SK-N-SH (cell line): ENCODE measurements at regions not wholly inside any gene's neighbourhood (a gene's known extent, or its start where the extent isn't known, plus 50 kb on each side); places are given as distances from the start of the nearest gene placed in this dataset.

Experiments
- GABPA ChIP-seq: IDR thresholded peaks from 2 replicates; pipeline ENCODE4 v1.4.0; 2012; ENCODE audit warnings: low read depth, mild to moderate bottlenecking
- POLR2AphosphoS5 ChIP-seq: IDR thresholded peaks from 2 replicates; pipeline ENCODE4 v1.6.1; 2012; ENCODE audit warnings: low read depth, low read length
- RAD21 ChIP-seq: IDR thresholded peaks from 2 replicates; pipeline ENCODE4 v1.6.1; 2012; ENCODE audit warnings: mild to moderate bottlenecking, low read length
- RCOR1 ChIP-seq: fragments of 150-350 bp; IDR thresholded peaks from 2 replicates; pipeline ENCODE4 v1.6.1; 2017; ENCODE audit warnings: antibody characterized with exemption, low read length
- RFX5 ChIP-seq: IDR thresholded peaks from 2 replicates; pipeline ENCODE4 v1.6.1; 2012; ENCODE audit warnings: mild to moderate bottlenecking, improper control_type of control experiment, low read length
- TF ChIP-seq, protein P1 (sequence below): IDR thresholded peaks from 2 replicates; pipeline ENCODE4 v1.4.0; 2012; ENCODE audit warnings: low read depth
- TF ChIP-seq, protein P2 (sequence below): fragments of 150-350 bp; IDR thresholded peaks from 2 replicates; pipeline ENCODE4 v1.6.1; 2016; ENCODE audit warnings: mild to moderate bottlenecking, low read depth, low read length
- TF ChIP-seq, protein P3 (sequence below): fragments of 150-350 bp; IDR thresholded peaks from 2 replicates; pipeline ENCODE4 v1.6.1; 2017; ENCODE audit warnings: antibody characterized with exemption, low read length, low read depth, borderline replicate concordance
- TF ChIP-seq, protein P4 (sequence below): fragments of 200-600 bp; sonication (generic); IDR thresholded peaks from 2 replicates; pipeline ENCODE4 v1.6.1; 2017; ENCODE audit warnings: antibody characterized with exemption, mild to moderate bottlenecking, moderate library complexity
- TF ChIP-seq, protein P5 (sequence below): IDR thresholded peaks from 2 replicates; pipeline ENCODE4 v1.6.1; 2012; ENCODE audit warnings: mild to moderate bottlenecking, low read depth, low read length, moderate library complexity

DNA sequence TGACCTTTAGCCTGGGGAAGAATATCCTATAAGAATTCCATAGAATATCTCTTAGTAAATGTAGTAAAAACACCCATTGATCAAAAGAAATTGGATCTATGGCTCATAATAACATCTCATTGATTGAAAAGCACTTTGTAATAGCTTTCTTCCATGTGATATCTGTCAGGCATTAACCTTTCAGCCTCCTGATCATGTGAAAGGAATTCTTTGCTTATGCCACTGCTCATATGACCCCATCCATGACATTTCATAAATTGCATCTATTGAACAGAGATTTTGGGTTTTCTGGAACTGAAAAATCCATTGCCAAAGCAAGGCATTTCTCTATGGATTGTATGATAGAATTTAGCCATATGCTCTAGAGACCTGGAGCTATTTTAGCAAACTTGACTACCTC, 519.3 kb upstream of the PFKP start:
- TF ChIP-seq, protein P1, sequence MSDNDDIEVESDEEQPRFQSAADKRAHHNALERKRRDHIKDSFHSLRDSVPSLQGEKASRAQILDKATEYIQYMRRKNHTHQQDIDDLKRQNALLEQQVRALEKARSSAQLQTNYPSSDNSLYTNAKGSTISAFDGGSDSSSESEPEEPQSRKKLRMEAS = no peak
- TF ChIP-seq RAD21 (no peak), RFX5 (no peak), GABPA (no peak), RCOR1 (no peak), POLR2AphosphoS5 (no peak)
- TF ChIP-seq, protein P2, sequence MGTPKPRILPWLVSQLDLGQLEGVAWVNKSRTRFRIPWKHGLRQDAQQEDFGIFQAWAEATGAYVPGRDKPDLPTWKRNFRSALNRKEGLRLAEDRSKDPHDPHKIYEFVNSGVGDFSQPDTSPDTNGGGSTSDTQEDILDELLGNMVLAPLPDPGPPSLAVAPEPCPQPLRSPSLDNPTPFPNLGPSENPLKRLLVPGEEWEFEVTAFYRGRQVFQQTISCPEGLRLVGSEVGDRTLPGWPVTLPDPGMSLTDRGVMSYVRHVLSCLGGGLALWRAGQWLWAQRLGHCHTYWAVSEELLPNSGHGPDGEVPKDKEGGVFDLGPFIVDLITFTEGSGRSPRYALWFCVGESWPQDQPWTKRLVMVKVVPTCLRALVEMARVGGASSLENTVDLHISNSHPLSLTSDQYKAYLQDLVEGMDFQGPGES = no peak
- TF ChIP-seq, protein P3, sequence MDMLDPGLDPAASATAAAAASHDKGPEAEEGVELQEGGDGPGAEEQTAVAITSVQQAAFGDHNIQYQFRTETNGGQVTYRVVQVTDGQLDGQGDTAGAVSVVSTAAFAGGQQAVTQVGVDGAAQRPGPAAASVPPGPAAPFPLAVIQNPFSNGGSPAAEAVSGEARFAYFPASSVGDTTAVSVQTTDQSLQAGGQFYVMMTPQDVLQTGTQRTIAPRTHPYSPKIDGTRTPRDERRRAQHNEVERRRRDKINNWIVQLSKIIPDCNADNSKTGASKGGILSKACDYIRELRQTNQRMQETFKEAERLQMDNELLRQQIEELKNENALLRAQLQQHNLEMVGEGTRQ = no peak
- TF ChIP-seq, protein P4, sequence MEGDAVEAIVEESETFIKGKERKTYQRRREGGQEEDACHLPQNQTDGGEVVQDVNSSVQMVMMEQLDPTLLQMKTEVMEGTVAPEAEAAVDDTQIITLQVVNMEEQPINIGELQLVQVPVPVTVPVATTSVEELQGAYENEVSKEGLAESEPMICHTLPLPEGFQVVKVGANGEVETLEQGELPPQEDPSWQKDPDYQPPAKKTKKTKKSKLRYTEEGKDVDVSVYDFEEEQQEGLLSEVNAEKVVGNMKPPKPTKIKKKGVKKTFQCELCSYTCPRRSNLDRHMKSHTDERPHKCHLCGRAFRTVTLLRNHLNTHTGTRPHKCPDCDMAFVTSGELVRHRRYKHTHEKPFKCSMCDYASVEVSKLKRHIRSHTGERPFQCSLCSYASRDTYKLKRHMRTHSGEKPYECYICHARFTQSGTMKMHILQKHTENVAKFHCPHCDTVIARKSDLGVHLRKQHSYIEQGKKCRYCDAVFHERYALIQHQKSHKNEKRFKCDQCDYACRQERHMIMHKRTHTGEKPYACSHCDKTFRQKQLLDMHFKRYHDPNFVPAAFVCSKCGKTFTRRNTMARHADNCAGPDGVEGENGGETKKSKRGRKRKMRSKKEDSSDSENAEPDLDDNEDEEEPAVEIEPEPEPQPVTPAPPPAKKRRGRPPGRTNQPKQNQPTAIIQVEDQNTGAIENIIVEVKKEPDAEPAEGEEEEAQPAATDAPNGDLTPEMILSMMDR = no peak
- TF ChIP-seq, protein P5, sequence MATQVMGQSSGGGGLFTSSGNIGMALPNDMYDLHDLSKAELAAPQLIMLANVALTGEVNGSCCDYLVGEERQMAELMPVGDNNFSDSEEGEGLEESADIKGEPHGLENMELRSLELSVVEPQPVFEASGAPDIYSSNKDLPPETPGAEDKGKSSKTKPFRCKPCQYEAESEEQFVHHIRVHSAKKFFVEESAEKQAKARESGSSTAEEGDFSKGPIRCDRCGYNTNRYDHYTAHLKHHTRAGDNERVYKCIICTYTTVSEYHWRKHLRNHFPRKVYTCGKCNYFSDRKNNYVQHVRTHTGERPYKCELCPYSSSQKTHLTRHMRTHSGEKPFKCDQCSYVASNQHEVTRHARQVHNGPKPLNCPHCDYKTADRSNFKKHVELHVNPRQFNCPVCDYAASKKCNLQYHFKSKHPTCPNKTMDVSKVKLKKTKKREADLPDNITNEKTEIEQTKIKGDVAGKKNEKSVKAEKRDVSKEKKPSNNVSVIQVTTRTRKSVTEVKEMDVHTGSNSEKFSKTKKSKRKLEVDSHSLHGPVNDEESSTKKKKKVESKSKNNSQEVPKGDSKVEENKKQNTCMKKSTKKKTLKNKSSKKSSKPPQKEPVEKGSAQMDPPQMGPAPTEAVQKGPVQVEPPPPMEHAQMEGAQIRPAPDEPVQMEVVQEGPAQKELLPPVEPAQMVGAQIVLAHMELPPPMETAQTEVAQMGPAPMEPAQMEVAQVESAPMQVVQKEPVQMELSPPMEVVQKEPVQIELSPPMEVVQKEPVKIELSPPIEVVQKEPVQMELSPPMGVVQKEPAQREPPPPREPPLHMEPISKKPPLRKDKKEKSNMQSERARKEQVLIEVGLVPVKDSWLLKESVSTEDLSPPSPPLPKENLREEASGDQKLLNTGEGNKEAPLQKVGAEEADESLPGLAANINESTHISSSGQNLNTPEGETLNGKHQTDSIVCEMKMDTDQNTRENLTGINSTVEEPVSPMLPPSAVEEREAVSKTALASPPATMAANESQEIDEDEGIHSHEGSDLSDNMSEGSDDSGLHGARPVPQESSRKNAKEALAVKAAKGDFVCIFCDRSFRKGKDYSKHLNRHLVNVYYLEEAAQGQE = no peak
